IMR-90 (cell line): ENCODE measurements at regions not wholly inside any gene's neighbourhood (a gene's known extent, or its start where the extent isn't known, plus 50 kb on each side); places are given as distances from the start of the nearest gene placed in this dataset.

ENCODE experiments used
- ATAC-seq: fragments of 200-7000 bp; cut with Tn5 transposase; 2 replicates; pipeline ENCODE4 v1.9.1; 2020; ENCODE audit warnings: low read depth, mild to moderate bottlenecking, moderate library complexity
- BruUV-seq: library from RNA; stranded (reverse); fragments of 400-500 nt; replicated peaks from 2 replicates; lab custom pipeline; 2021; lab: Mats Ljungman, UMichigan
- CTCF ChIA-PET: fragments of 300-600 bp; formaldehyde crosslinking; extraction: SDS; loops from one replicate; lab custom pipeline; 2021; ENCODE audit warnings: antibody characterized with exemption; lab: Yijun Ruan, JAX
- POLR2A ChIA-PET: fragments of 300-600 bp; sonication (Branson Sonifier 250); formaldehyde crosslinking; loops from one replicate; lab custom pipeline; 2022; ENCODE audit warnings: antibody characterized with exemption; ENCODE audit not compliant: unreplicated experiment; lab: Charles Lee
- DNase-seq: peaks from one replicate; pipeline ENCODE4 v3.0.0; 2013
- H2AFZ ChIP-seq: replicated peaks from 2 replicates; pipeline ENCODE3; 2013; ENCODE audit warnings: low read length, mild to moderate bottlenecking; ENCODE audit not compliant: poor library complexity
- H2AK5ac ChIP-seq: 2 replicates; pipeline ENCODE4 v1.6.1; 2013; ENCODE audit warnings: low read depth, low read length, inconsistent platforms
- H2AK9ac ChIP-seq: replicated peaks from 2 replicates; pipeline ENCODE3; 2013; ENCODE audit warnings: mild to moderate bottlenecking, low read depth, low read length, moderate library complexity; ENCODE audit not compliant: poor library complexity
- H2BK120ac ChIP-seq: 2 replicates; pipeline ENCODE4 v1.6.1; 2013; ENCODE audit warnings: low read depth, low read length, inconsistent platforms
- H2BK15ac ChIP-seq: 3 replicates; pipeline ENCODE4 v1.6.1; 2013; ENCODE audit warnings: low read depth, low read length, inconsistent platforms
- H2BK20ac ChIP-seq: 2 replicates; pipeline ENCODE4 v1.6.1; 2013; ENCODE audit warnings: low read depth, mild to moderate bottlenecking, inconsistent platforms, low read length, moderate library complexity
- H2BK5ac ChIP-seq: 2 replicates; pipeline ENCODE4 v1.6.1; 2013; ENCODE audit warnings: mild to moderate bottlenecking, low read depth, low read length, inconsistent platforms; ENCODE audit not compliant: poor library complexity, severe bottlenecking
- H3K14ac ChIP-seq: replicated peaks from 2 replicates; pipeline ENCODE4 v1.6.1; 2013; ENCODE audit warnings: low read depth, low read length, inconsistent platforms
- H3K18ac ChIP-seq: 2 replicates; pipeline ENCODE4 v1.6.1; 2013; ENCODE audit warnings: low read depth, low read length, control low read depth
- H3K23ac ChIP-seq: 2 replicates; pipeline ENCODE4 v1.6.1; 2013; ENCODE audit warnings: low read depth, low read length, inconsistent platforms
- H3K27ac ChIP-seq: 2 replicates; pipeline ENCODE4 v1.5.1; 2013; ENCODE audit warnings: mild to moderate bottlenecking, control low read depth, low read length; ENCODE audit not compliant: insufficient read depth
- H3K27me3 ChIP-seq: 2 replicates; pipeline ENCODE4 v1.6.1; 2013; ENCODE audit warnings: low read length; ENCODE audit not compliant: control insufficient read depth, insufficient read depth
- H3K36me3 ChIP-seq: 2 replicates; pipeline ENCODE4 v1.6.1; 2013; ENCODE audit warnings: low read length, mixed read lengths; ENCODE audit not compliant: control insufficient read depth, insufficient read depth
- H3K4ac ChIP-seq: 2 replicates; pipeline ENCODE4 v1.6.1; 2013; ENCODE audit warnings: low read depth, low read length, inconsistent platforms
- H3K4me1 ChIP-seq: 2 replicates; pipeline ENCODE4 v1.6.1; 2013; ENCODE audit warnings: low read length, mixed read lengths; ENCODE audit not compliant: control insufficient read depth, insufficient read depth
- H3K4me2 ChIP-seq: 2 replicates; pipeline ENCODE4 v1.6.1; 2013; ENCODE audit warnings: low read depth, mild to moderate bottlenecking, control low read depth, low read length, moderate library complexity
- H3K4me3 ChIP-seq: 2 replicates; pipeline ENCODE4 v1.5.1; 2013; ENCODE audit warnings: low read depth, mild to moderate bottlenecking, control low read depth, low read length, moderate library complexity; ENCODE audit not compliant: insufficient read depth
- H3K56ac ChIP-seq: 2 replicates; pipeline ENCODE4 v1.6.1; 2013; ENCODE audit warnings: low read length, inconsistent platforms; ENCODE audit not compliant: insufficient read depth; ENCODE audit errors: extremely low read depth
- H3K79me1 ChIP-seq, 2 experiments: 2 replicates each; pipeline ENCODE4 v1.6.1; 2013; ENCODE audit warnings: low read length in 2 of 2, inconsistent platforms in 1 of 2, low read depth in 1 of 2
- H3K9ac ChIP-seq: 2 replicates; pipeline ENCODE4 v1.6.1; 2013; ENCODE audit warnings: low read depth, low read length, control low read depth
- H3K9me1 ChIP-seq: 2 replicates; pipeline ENCODE4 v1.6.1; 2013; ENCODE audit warnings: low read length, inconsistent platforms; ENCODE audit not compliant: insufficient read depth
- H3K9me3 ChIP-seq: 2 replicates; pipeline ENCODE4 v1.6.1; 2013; ENCODE audit warnings: low read length; ENCODE audit not compliant: control insufficient read depth, insufficient read depth
- H4K20me1 ChIP-seq: 2 replicates; pipeline ENCODE4 v1.6.1; 2013; ENCODE audit warnings: low read length, inconsistent platforms; ENCODE audit not compliant: insufficient read depth
- H4K5ac ChIP-seq: 2 replicates; pipeline ENCODE4 v1.6.1; 2013; ENCODE audit warnings: mild to moderate bottlenecking, low read depth, low read length, control low read depth
- H4K8ac ChIP-seq, 2 experiments: 2 replicates each; pipeline ENCODE4 v1.6.1; 2013; ENCODE audit warnings: low read depth in 2 of 2, low read length in 2 of 2, control low read depth in 1 of 2, inconsistent platforms in 1 of 2
- H4K91ac ChIP-seq: 2 replicates; pipeline ENCODE4 v1.6.1; 2013; ENCODE audit warnings: low read depth, low read length, inconsistent platforms; ENCODE audit not compliant: insufficient read depth
- CEBPB ChIP-seq: IDR thresholded peaks from 2 replicates; pipeline ENCODE4 v1.6.1; 2012; ENCODE audit warnings: low read depth, low read length, improper control_type of control experiment
- CHD1 ChIP-seq: IDR thresholded peaks from 2 replicates; pipeline ENCODE4 v1.6.1; 2012; ENCODE audit warnings: low read depth, low read length, improper control_type of control experiment
- NFE2L2 ChIP-seq: fragments of 150-350 bp; IDR thresholded peaks from 2 replicates; pipeline ENCODE4 v1.6.1; 2016; ENCODE audit warnings: low read depth, mild to moderate bottlenecking, low read length
- RCOR1 ChIP-seq: IDR thresholded peaks from 2 replicates; pipeline ENCODE4 v1.6.1; 2012; ENCODE audit warnings: mild to moderate bottlenecking, low read length, improper control_type of control experiment; ENCODE audit not compliant: insufficient replicate concordance
- RFX5 ChIP-seq: IDR thresholded peaks from 2 replicates; pipeline ENCODE4 v1.8.0; 2012; ENCODE audit warnings: low read depth, mild to moderate bottlenecking, low read length, moderate library complexity
- USF2 ChIP-seq: fragments of 150-350 bp; IDR thresholded peaks from 2 replicates; pipeline ENCODE4 v1.6.1; 2017; ENCODE audit warnings: mild to moderate bottlenecking, antibody characterized with exemption, low read length, low read depth
- WGBS, 2 experiments: methylation state at CpG; one replicate each; pipeline versions ENCODE4 v1.1.5 to v1.1.7; 2013; ENCODE audit warnings: missing lambda C conversion rate in 2 of 2; ENCODE audit not compliant: insufficient read length in 1 of 2; ENCODE audit errors: extremely low coverage in 2 of 2; 5-methylcytosine and 5-hydroxymethylcytosine counted together
- dilution Hi-C: fragments of 300-500 bp; cut with HindIII; formaldehyde crosslinking; loops from one replicate; pipeline ENCODE4 v1.14.3; 2018; ENCODE audit warnings: low sequenced_read_pairs; ENCODE audit not compliant: unreplicated experiment
- in situ Hi-C: fragments of 300-500 bp; cut with MboI; formaldehyde crosslinking; loops from 3 replicates; pipeline ENCODE4 v1.14.3; 2019; ENCODE audit warnings: low sequenced_read_pairs, inconsistent platforms, mixed read lengths
- intact Hi-C: fragments of 100-400 bp; cut with micrococcal nuclease; formaldehyde crosslinking; loops from 2 replicates; pipeline ENCODE4 v1.10.0; 2022

GRCh38 chr18:64202210-64202836, 53.4 kb upstream of the LINC00305 start:
- Histone ChIP-seq H3K18ac (no peak overlapping the region), H2BK15ac (no peak overlapping the region), H3K27ac (no peak overlapping the region), H4K5ac (no peak overlapping the region), H2AK9ac (no peak overlapping the region), H3K4me1 (no peaks in the 10 kb centered on the region), H2BK5ac (no peak overlapping the region), H4K91ac (no peak overlapping the region), H2AK5ac (no peak overlapping the region), H3K4me2 (no peak overlapping the region), H2BK20ac (no peak overlapping the region), H3K36me3 (no peaks in the 10 kb centered on the region), H3K4ac (no peak overlapping the region), H3K4me3 (no peak overlapping the region), H3K23ac (no peak overlapping the region), H3K14ac (no peak overlapping the region), H3K56ac (no peak overlapping the region), H3K79me1 (no peaks in the 10 kb centered on the region), H2AFZ (no peak overlapping the region), H3K9me1 (no peaks in the 10 kb centered on the region), H3K9me3 (peaks cover 9% of the 10 kb centered on the region), H4K20me1 (no peaks in the 10 kb centered on the region), H2BK120ac (no peak overlapping the region), H4K8ac (no peak overlapping the region), H3K27me3 (no peaks in the 10 kb centered on the region), H3K9ac (no peak overlapping the region)
- in situ Hi-C loops, result no loop called here
- TF ChIP-seq USF2, result no peak
- no peak for TF ChIP-seq RFX5
- no peak for TF ChIP-seq RCOR1
- TF ChIP-seq CEBPB, result no peak
- TF ChIP-seq CHD1, result no peak
- TF ChIP-seq NFE2L2, result no peak
- 15% methylated on average over 4 of the region's 6 CpGs; no CpG with 5 or more reads in 1 of the 2 experiments for WGBS, 2 experiments
- no peak for ATAC-seq
- dilution Hi-C loops, result no loop called here
- POLR2A ChIA-PET, result no interaction called here
- no TSS peak for BruUV-seq
- CTCF ChIA-PET, result no interaction called here
- no peak for DNase-seq
- intact Hi-C loops, result no loop called here
